Keratinocyte (primary cell): ENCODE measurements at regions not wholly inside any gene's neighbourhood (a gene's known extent, or its start where the extent isn't known, plus 50 kb on each side); places are given as distances from the start of the nearest gene placed in this dataset.

Experiments used
- CTCF ChIP-seq, 3 experiments: IDR thresholded peaks in 1 of 3; conservative IDR thresholded peaks in 1 of 3; optimal IDR thresholded peaks in 1 of 3; 2 replicates in 2 of 3; 3 replicates in 1 of 3; pipeline versions ENCODE3 to v1.5.1; 2011; ENCODE audit warnings: low read length in 3 of 3, mild to moderate bottlenecking in 3 of 3, moderate library complexity in 2 of 3, control low read depth in 1 of 3, inconsistent platforms in 1 of 3; ENCODE audit not compliant: insufficient read depth in 2 of 3; ENCODE audit errors: extremely low read depth in 1 of 3
- EZH2 ChIP-seq: IDR thresholded peaks from one replicate; pipeline ENCODE4 v1.6.1; 2012; ENCODE audit warnings: inconsistent platforms, mild to moderate bottlenecking, low read length, moderate library complexity

- TF ChIP-seq CTCF (optimal IDR thresholded peaks at IDR 0.05 in 1 of 3, IDR thresholded peaks at IDR 0.05 in 1 of 3, conservative IDR thresholded peaks at IDR 0.05 in 1 of 3; ENCODE audit: extremely low read depth in 1 of 3, insufficient read depth in 2 of 3, low read length in 3 of 3) (no peak), EZH2 (no peak)
Observed at GRCh38 chr6:102501615-102502014, 1108.1 kb downstream of the GRIK2 start.
